Bronchial epithelial cell (primary cell): ENCODE measurements at regions not wholly inside any gene's neighbourhood (a gene's known extent, or its start where the extent isn't known, plus 50 kb on each side); places are given as distances from the start of the nearest gene placed in this dataset.

Source experiments
- DNase-seq: peaks from one replicate; pipeline ENCODE4 v3.0.0-alpha.2; 2010; ENCODE audit warnings: low read depth
- FAIRE-seq: peaks from 2 replicates; lab custom pipeline; 2011; peaks lifted over from hg19 to GRCh38; lab: Jason Lieb, UNC
- H3K27me3 ChIP-seq: 2 replicates; pipeline ENCODE4 v1.5.1; 2011; ENCODE audit warnings: low read length; ENCODE audit not compliant: control insufficient read depth, insufficient read depth
- H3K36me3 ChIP-seq: 2 replicates; pipeline ENCODE4 v1.5.1; 2011; ENCODE audit warnings: low read length; ENCODE audit not compliant: control insufficient read depth, insufficient read depth
- H3K4me3 ChIP-seq: 2 replicates; pipeline ENCODE4 v1.5.1; 2011; ENCODE audit warnings: mild to moderate bottlenecking, low read depth, low read length, control low read depth
- TF ChIP-seq, protein P1 (sequence below): IDR thresholded peaks from 2 replicates; pipeline ENCODE4 v1.5.1; 2011; ENCODE audit warnings: mild to moderate bottlenecking, moderate library complexity, low read length, control low read depth, inconsistent platforms; ENCODE audit not compliant: insufficient read depth, severe bottlenecking

GRCh38 chr2:10191554-10191953 is 69.0 kb downstream of the RRM2 start:
- TF ChIP-seq, protein P1, sequence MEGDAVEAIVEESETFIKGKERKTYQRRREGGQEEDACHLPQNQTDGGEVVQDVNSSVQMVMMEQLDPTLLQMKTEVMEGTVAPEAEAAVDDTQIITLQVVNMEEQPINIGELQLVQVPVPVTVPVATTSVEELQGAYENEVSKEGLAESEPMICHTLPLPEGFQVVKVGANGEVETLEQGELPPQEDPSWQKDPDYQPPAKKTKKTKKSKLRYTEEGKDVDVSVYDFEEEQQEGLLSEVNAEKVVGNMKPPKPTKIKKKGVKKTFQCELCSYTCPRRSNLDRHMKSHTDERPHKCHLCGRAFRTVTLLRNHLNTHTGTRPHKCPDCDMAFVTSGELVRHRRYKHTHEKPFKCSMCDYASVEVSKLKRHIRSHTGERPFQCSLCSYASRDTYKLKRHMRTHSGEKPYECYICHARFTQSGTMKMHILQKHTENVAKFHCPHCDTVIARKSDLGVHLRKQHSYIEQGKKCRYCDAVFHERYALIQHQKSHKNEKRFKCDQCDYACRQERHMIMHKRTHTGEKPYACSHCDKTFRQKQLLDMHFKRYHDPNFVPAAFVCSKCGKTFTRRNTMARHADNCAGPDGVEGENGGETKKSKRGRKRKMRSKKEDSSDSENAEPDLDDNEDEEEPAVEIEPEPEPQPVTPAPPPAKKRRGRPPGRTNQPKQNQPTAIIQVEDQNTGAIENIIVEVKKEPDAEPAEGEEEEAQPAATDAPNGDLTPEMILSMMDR: no peak
- Histone ChIP-seq H3K27me3 (no peaks in the 10 kb centered on the region), H3K36me3 (no peaks in the 10 kb centered on the region), H3K4me3 (no peak overlapping the region)
- no peak for FAIRE-seq
- no peak for DNase-seq

GRCh38 chr2:10192392-10193015 is 70.0 kb downstream of the RRM2 start:
- Histone ChIP-seq H3K36me3 (no peaks in the 10 kb centered on the region), H3K4me3 (no peak overlapping the region), H3K27me3 (no peaks in the 10 kb centered on the region)
- TF ChIP-seq, protein P1: no peak
- DNase-seq: no peak
- no peak for FAIRE-seq

GRCh38 chr2:10193276-10193795 is 70.8 kb downstream of the RRM2 start:
- TF ChIP-seq, protein P1: no peak
- H3K4me3 ChIP-seq: no peak overlapping the region
- H3K36me3 ChIP-seq: no peaks in the 10 kb centered on the region
- DNase-seq (no peak), FAIRE-seq (no peak)
- H3K27me3 ChIP-seq: no peaks in the 10 kb centered on the region

GRCh38 chr2:10193851-10194820 is 71.6 kb downstream of the RRM2 start:
- no peaks in the 10 kb centered on the region for H3K27me3 ChIP-seq
- H3K4me3 ChIP-seq: no peak overlapping the region
- FAIRE-seq (no peak), DNase-seq (no peak)
- TF ChIP-seq, protein P1: no peak
- no peaks in the 10 kb centered on the region for H3K36me3 ChIP-seq

- H3K27me3 ChIP-seq: no peaks in the 10 kb centered on the region
- no peaks in the 10 kb centered on the region for H3K36me3 ChIP-seq
- TF ChIP-seq, protein P1: no peak
- H3K4me3 ChIP-seq: no peak overlapping the region
- no peak for DNase-seq
- FAIRE-seq: no peak
These were observed 73.0 kb downstream of the RRM2 start for GRCh38 chr2:10195278-10196109.
